ENCODE measurements at regions not wholly inside any gene's neighbourhood (a gene's known extent, or its start where the extent isn't known, plus 50 kb on each side); places are given as distances from the start of the nearest gene placed in this dataset.

DNA sequence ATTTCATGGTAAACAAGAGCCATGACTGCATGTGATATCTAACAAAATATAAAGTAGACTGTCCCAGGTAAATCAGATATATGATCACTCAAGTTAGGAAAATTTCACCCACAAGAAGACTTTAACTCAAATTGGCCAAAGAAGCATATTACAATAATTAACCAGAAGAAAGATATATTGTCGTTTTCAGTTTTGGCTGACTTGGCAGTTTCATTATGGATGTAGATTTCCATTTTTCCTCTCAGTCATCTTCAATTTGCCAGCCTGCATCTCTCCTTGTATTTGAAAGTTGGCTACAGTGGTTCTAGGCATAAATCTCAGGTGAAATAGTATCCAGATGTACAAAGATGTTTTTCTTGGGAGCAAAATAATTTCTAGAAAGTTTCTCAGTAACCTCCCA, 761.6 kb downstream of the LRFN5 start:
- Histone ChIP-seq H3K4me1 (no peaks in the 10 kb centered on the region), H3K27ac (replicated peaks in 1 of 4) (no peak overlapping the region), H3K36me3 (no peaks in the 10 kb centered on the region), H3K9me3 (no peaks in the 10 kb centered on the region), H3K4me3 (no peak overlapping the region), H3K27me3 (no peaks in the 10 kb centered on the region)
- intact Hi-C loops (cut with DNase I), result no loop called here
- TF ChIP-seq POLR2AphosphoS5 (IDR thresholded peaks at IDR 0.05) (no peak), EP300 (IDR thresholded peaks at IDR 0.05) (no peak), CTCF (IDR thresholded peaks at IDR 0.05) (no peak), POLR2A (IDR thresholded peaks at IDR 0.05; ENCODE audit: low read depth) (no peak)
- 85% methylated on average over 1 of the region's 1 CpG for WGBS
- DNase-seq (ENCODE audit: extremely low spot score), result no peak

DNA sequence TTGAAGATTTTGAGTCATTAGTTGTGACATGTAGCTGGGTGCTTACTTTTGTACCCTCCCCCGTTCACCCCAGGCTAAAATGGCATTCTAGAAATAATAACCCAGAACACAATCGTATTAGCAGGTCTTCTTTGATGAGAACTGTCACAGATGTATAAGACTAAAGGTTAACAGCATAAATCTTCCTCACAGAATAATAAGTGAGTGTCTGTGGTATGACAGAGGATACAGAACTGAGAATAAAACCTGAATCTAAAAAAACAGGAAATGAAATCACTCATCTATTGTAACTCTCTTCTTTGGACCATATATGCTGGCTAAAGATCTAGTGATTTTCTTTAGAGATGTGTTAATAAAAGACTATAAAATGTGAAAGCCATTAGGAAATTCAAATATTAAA, 746.6 kb downstream of the LRFN5 start:
- no peak for DNase-seq (ENCODE audit: extremely low spot score)
- no peaks in the 10 kb centered on the region for H3K27me3 ChIP-seq
- intact Hi-C loops (cut with DNase I), result no loop called here
- H3K9me3 ChIP-seq, result no peaks in the 10 kb centered on the region
- no peak overlapping the region for H3K27ac ChIP-seq (replicated peaks in 1 of 4)
- 65% methylated on average over 2 of the region's 2 CpGs for WGBS
- no peak for TF ChIP-seq EP300 (IDR thresholded peaks at IDR 0.05)
- H3K4me1 ChIP-seq, result no peaks in the 10 kb centered on the region
- H3K4me3 ChIP-seq, result no peak overlapping the region
- no peaks in the 10 kb centered on the region for H3K36me3 ChIP-seq

- TF ChIP-seq POLR2A (IDR thresholded peaks at IDR 0.05; ENCODE audit: low read depth), result no peak
- no peak for TF ChIP-seq CTCF (IDR thresholded peaks at IDR 0.05)
- TF ChIP-seq POLR2AphosphoS5 (IDR thresholded peaks at IDR 0.05), result no peak
Measured at GRCh38 chr14:42335918-42336317, 729.2 kb downstream of the LRFN5 start.

GRCh38 chr14:42334931-42335330, 728.3 kb downstream of the LRFN5 start:
- intact Hi-C loops (cut with DNase I), result no loop called here
- WGBS, result 94% methylated on average over 2 of the region's 2 CpGs
- TF ChIP-seq EP300 (IDR thresholded peaks at IDR 0.05) (no peak), CTCF (IDR thresholded peaks at IDR 0.05) (no peak), POLR2A (IDR thresholded peaks at IDR 0.05; ENCODE audit: low read depth) (no peak), POLR2AphosphoS5 (IDR thresholded peaks at IDR 0.05) (no peak)
- no peak for DNase-seq (ENCODE audit: extremely low spot score)
- Histone ChIP-seq H3K36me3 (no peaks in the 10 kb centered on the region), H3K9me3 (no peaks in the 10 kb centered on the region), H3K27ac (replicated peaks in 1 of 4) (no peak overlapping the region), H3K4me3 (no peak overlapping the region), H3K4me1 (no peaks in the 10 kb centered on the region), H3K27me3 (no peaks in the 10 kb centered on the region)

More at GRCh38 chr14:42335918-42336317, 729.2 kb downstream of the LRFN5 start:
- H3K4me3 ChIP-seq, result no peak overlapping the region
- no peaks in the 10 kb centered on the region for H3K27me3 ChIP-seq
- H3K27ac ChIP-seq (replicated peaks in 1 of 4), result no peak overlapping the region
- intact Hi-C loops (cut with DNase I), result no loop called here
- H3K36me3 ChIP-seq, result no peaks in the 10 kb centered on the region
- no peaks in the 10 kb centered on the region for H3K9me3 ChIP-seq
- no peak for DNase-seq (ENCODE audit: extremely low spot score)
- 20% methylated on average over 1 of the region's 1 CpG for WGBS
- no peaks in the 10 kb centered on the region for H3K4me1 ChIP-seq

GRCh38 chr14:42323426-42323825, 716.8 kb downstream of the LRFN5 start:
- H3K27me3 ChIP-seq, result no peaks in the 10 kb centered on the region
- DNase-seq (ENCODE audit: extremely low spot score), result no peak
- 60% methylated on average over 1 of the region's 1 CpG for WGBS
- H3K9me3 ChIP-seq, result no peaks in the 10 kb centered on the region
- H3K27ac ChIP-seq (replicated peaks in 1 of 4), result no peak overlapping the region
- H3K36me3 ChIP-seq, result no peaks in the 10 kb centered on the region
- no peak overlapping the region for H3K4me3 ChIP-seq
- H3K4me1 ChIP-seq, result no peaks in the 10 kb centered on the region
- TF ChIP-seq POLR2A (IDR thresholded peaks at IDR 0.05; ENCODE audit: low read depth) (no peak), POLR2AphosphoS5 (IDR thresholded peaks at IDR 0.05) (no peak), CTCF (IDR thresholded peaks at IDR 0.05) (no peak), EP300 (IDR thresholded peaks at IDR 0.05) (no peak)
- intact Hi-C loops (cut with DNase I), result no loop called here
